GM23338 (cell line): ENCODE measurements at regions not wholly inside any gene's neighbourhood (a gene's known extent, or its start where the extent isn't known, plus 50 kb on each side); places are given as distances from the start of the nearest gene placed in this dataset.

ENCODE experiments used
- ATAC-seq: fragments of 200-7000 bp; cut with Tn5 transposase; 3 replicates; pipeline ENCODE4 v1.9.1; 2020
- DNase-seq: peaks from one replicate; pipeline ENCODE4 v3.0.0-alpha.2; 2015; ENCODE audit warnings: low spot score
- H2AFZ ChIP-seq: fragments of 200-600 bp; sonication (generic); 2 replicates; pipeline ENCODE4 v1.8.0; 2016; ENCODE audit warnings: antibody characterized with exemption, mild to moderate bottlenecking, moderate library complexity
- H3F3A ChIP-seq: fragments of 200-600 bp; sonication (generic); replicated peaks from 2 replicates; pipeline ENCODE4 v1.8.0; 2017; ENCODE audit warnings: antibody characterized with exemption, mixed run types, low read depth
- H3K27ac ChIP-seq: fragments of 200-600 bp; sonication (generic); 2 replicates; pipeline ENCODE4 v1.6.1; 2016; ENCODE audit warnings: low read depth
- H3K27me3 ChIP-seq: fragments of 200-600 bp; sonication (generic); 2 replicates; pipeline ENCODE4 v1.8.0; 2016; ENCODE audit warnings: mild to moderate bottlenecking, mixed run types, moderate library complexity; ENCODE audit not compliant: insufficient read depth
- H3K36me3 ChIP-seq: fragments of 200-600 bp; sonication (generic); 2 replicates; pipeline ENCODE4 v1.8.0; 2016; ENCODE audit warnings: mild to moderate bottlenecking; ENCODE audit not compliant: insufficient read depth
- H3K4me1 ChIP-seq: fragments of 200-600 bp; sonication (generic); 2 replicates; pipeline ENCODE4 v1.8.0; 2016; ENCODE audit warnings: mild to moderate bottlenecking, moderate library complexity; ENCODE audit not compliant: insufficient read depth
- H3K4me2 ChIP-seq: fragments of 200-600 bp; sonication (generic); 2 replicates; pipeline ENCODE4 v1.7.1; 2017; ENCODE audit warnings: mixed run types
- H3K4me3 ChIP-seq: fragments of 200-600 bp; sonication (generic); 2 replicates; pipeline ENCODE4 v1.6.1; 2016; ENCODE audit warnings: mixed run types
- H3K79me2 ChIP-seq: fragments of 200-600 bp; sonication (generic); replicated peaks from 2 replicates; pipeline ENCODE4 v1.8.0; 2017; ENCODE audit warnings: mild to moderate bottlenecking; ENCODE audit not compliant: insufficient read depth
- H3K9me2 ChIP-seq: fragments of 200-600 bp; sonication (generic); 2 replicates; pipeline ENCODE4 v1.8.0; 2017; ENCODE audit not compliant: insufficient read depth
- H4K20me1 ChIP-seq: fragments of 200-600 bp; sonication (generic); replicated peaks from 2 replicates; pipeline ENCODE4 v1.8.0; 2017; ENCODE audit warnings: mild to moderate bottlenecking; ENCODE audit not compliant: insufficient read depth
- H3K27ac Mint-ChIP-seq: 2 replicates; pipeline ENCODE4 v1.8.0; 2020; ENCODE audit warnings: inconsistent platforms, mild to moderate bottlenecking, moderate library complexity, mixed read lengths
- H3K27me3 Mint-ChIP-seq: 3 replicates; pipeline ENCODE4 v1.8.0; 2022; ENCODE audit warnings: low read depth, mild to moderate bottlenecking, moderate library complexity, mixed read lengths, inconsistent platforms; ENCODE audit not compliant: insufficient read depth, poor library complexity
- H3K36me3 Mint-ChIP-seq: 3 replicates; pipeline ENCODE4 v1.8.0; 2021; ENCODE audit warnings: low read depth, mild to moderate bottlenecking, inconsistent platforms, moderate library complexity, mixed read lengths
- H3K4me1 Mint-ChIP-seq: 3 replicates; pipeline ENCODE4 v1.8.0; 2020; ENCODE audit warnings: mild to moderate bottlenecking, inconsistent platforms, mixed read lengths
- H3K4me3 Mint-ChIP-seq: 3 replicates; pipeline ENCODE4 v1.8.0; 2021; ENCODE audit warnings: moderate library complexity, mild to moderate bottlenecking, inconsistent platforms, mixed read lengths
- H3K9me3 Mint-ChIP-seq: 3 replicates; pipeline ENCODE4 v1.8.0; 2020; ENCODE audit warnings: moderate library complexity, mild to moderate bottlenecking, inconsistent platforms, mixed read lengths
- CREB1 ChIP-seq: fragments of 250-450 bp; sonication (Bioruptor Pico); IDR thresholded peaks from 2 replicates; pipeline ENCODE4 v1.5.0; 2020; ENCODE audit warnings: low read depth, mild to moderate bottlenecking, moderate library complexity
- CTCF ChIP-seq, 2 experiments: fragments of 200-600 bp in 1 of 2; sonication (generic) in 1 of 2; conservative IDR thresholded peaks; 2 replicates each; pipeline versions ENCODE4 v1.5.1 to v1.6.1; 2016 to 2017; ENCODE audit warnings: antibody characterized with exemption in 2 of 2, low read depth in 2 of 2, mild to moderate bottlenecking in 2 of 2, moderate library complexity in 1 of 2
- ETS1 ChIP-seq: IDR thresholded peaks from 2 replicates; pipeline ENCODE4 v1.6.1; 2016; ENCODE audit warnings: antibody characterized with exemption
- EZH2 ChIP-seq: fragments of 200-600 bp; sonication (generic); IDR thresholded peaks from one replicate; pipeline ENCODE4 v1.8.0; 2017; ENCODE audit warnings: antibody characterized with exemption, mild to moderate bottlenecking, low read depth; ENCODE audit not compliant: unreplicated experiment
- EZH2phosphoT487 ChIP-seq: fragments of 200-600 bp; sonication (generic); IDR thresholded peaks from one replicate; pipeline ENCODE4 v1.8.1; 2018; ENCODE audit warnings: antibody characterized with exemption; ENCODE audit not compliant: unreplicated experiment
- JUNB ChIP-seq: IDR thresholded peaks from one replicate; pipeline ENCODE4 v1.6.1; 2016; ENCODE audit warnings: antibody characterized with exemption; ENCODE audit not compliant: unreplicated experiment
- NANOG ChIP-seq: IDR thresholded peaks from 2 replicates; pipeline ENCODE4 v1.6.1; 2016; ENCODE audit warnings: antibody characterized with exemption, borderline replicate concordance
- POLR2AphosphoS5 ChIP-seq: IDR thresholded peaks from 2 replicates; pipeline ENCODE4 v1.6.1; 2016; ENCODE audit warnings: antibody characterized with exemption, low read depth
- REST ChIP-seq: IDR thresholded peaks from one replicate; pipeline ENCODE4 v1.6.1; 2018; ENCODE audit warnings: antibody characterized with exemption; ENCODE audit not compliant: unreplicated experiment
- STAT1 ChIP-seq: IDR thresholded peaks from one replicate; pipeline ENCODE4 v1.6.1; 2016; ENCODE audit warnings: antibody characterized with exemption; ENCODE audit not compliant: unreplicated experiment
- ZNF114 ChIP-seq: fragments of 250-450 bp; sonication (Bioruptor Pico); IDR thresholded peaks from 2 replicates; pipeline ENCODE4 v1.5.0; 2020; ENCODE audit warnings: mild to moderate bottlenecking, moderate library complexity
- ZNF331 ChIP-seq: fragments of 250-450 bp; sonication (Bioruptor Pico); IDR thresholded peaks from 2 replicates; pipeline ENCODE4 v1.5.0; 2020; ENCODE audit warnings: low read depth, mild to moderate bottlenecking, moderate library complexity

- no peak for TF ChIP-seq REST
- TF ChIP-seq CREB1 (CRISPR knock-in tag): no peak
- no peak for TF ChIP-seq JUNB
- no peak for TF ChIP-seq EZH2phosphoT487
- TF ChIP-seq STAT1: no peak
- TF ChIP-seq POLR2AphosphoS5: no peak
- no peak for TF ChIP-seq ZNF114 (CRISPR knock-in tag)
- TF ChIP-seq ETS1: no peak
- TF ChIP-seq CTCF (conservative IDR thresholded peaks at IDR 0.05; ENCODE audit: low read depth in 2 of 2): no peak
- TF ChIP-seq EZH2: no peak
- TF ChIP-seq NANOG: no peak
- no peak for TF ChIP-seq ZNF331 (CRISPR knock-in tag)
Measured at GRCh38 chr9:21728781-21729180, 73.7 kb upstream of the MTAP start (continued).

GRCh38 chr9:21729648-21730047, 72.8 kb upstream of the MTAP start:
- H3K9me2 ChIP-seq: no peaks in the 10 kb centered on the region
- peaks cover 1% of the 10 kb centered on the region for H3K27me3 Mint-ChIP-seq
- no peak for ATAC-seq

More at GRCh38 chr9:21729648-21730047, 72.8 kb upstream of the MTAP start:
- no peak for DNase-seq
- Mint-ChIP-seq H3K9me3 (no peaks in the 10 kb centered on the region; the same call in 2 of the 3 replicates), H3K36me3 (no peaks in the 10 kb centered on the region), H3K4me1 (no peaks in the 10 kb centered on the region), H3K4me3 (no peak overlapping the region), H3K27ac (no peak overlapping the region)
- no peaks in the 10 kb centered on the region for H3K4me1 ChIP-seq
- H3K36me3 ChIP-seq: no peaks in the 10 kb centered on the region
- no peaks in the 10 kb centered on the region for H3K79me2 ChIP-seq
- H4K20me1 ChIP-seq: no peaks in the 10 kb centered on the region; the same call in 1 of the 2 replicates
- no peak overlapping the region for H3K27ac ChIP-seq
- no peak overlapping the region for H3K4me3 ChIP-seq
- no peak overlapping the region for H3K4me2 ChIP-seq
- no peak for TF ChIP-seq REST
- TF ChIP-seq ZNF331 (CRISPR knock-in tag): no peak
- H3F3A ChIP-seq: no peaks in the 10 kb centered on the region
- no peaks in the 10 kb centered on the region for H3K27me3 ChIP-seq
- H2AFZ ChIP-seq: no peak overlapping the region
